ENCODE measurements at regions not wholly inside any gene's neighbourhood (a gene's known extent, or its start where the extent isn't known, plus 50 kb on each side); places are given as distances from the start of the nearest gene placed in this dataset.

DNA sequence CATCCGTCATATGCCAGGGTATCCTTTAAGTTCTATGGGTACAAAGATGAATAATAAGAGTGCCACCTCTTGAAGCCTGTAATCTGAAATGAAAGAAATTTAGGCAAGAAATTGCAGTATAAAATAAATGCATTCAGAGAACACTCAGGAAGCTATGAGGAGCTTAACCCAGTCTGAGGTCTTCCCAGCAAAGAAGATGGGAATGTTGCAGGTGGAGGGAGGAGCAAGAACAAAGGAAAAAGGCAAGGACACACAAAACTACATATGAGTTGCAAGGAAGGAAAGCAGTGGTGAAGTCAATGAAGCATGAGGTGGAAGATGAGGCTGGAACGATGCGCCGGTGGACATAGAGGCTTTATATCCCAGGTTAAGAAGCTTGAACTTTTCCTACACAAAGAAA is 67.0 kb upstream of the DST start:
- no peak for DNase-seq

DNA sequence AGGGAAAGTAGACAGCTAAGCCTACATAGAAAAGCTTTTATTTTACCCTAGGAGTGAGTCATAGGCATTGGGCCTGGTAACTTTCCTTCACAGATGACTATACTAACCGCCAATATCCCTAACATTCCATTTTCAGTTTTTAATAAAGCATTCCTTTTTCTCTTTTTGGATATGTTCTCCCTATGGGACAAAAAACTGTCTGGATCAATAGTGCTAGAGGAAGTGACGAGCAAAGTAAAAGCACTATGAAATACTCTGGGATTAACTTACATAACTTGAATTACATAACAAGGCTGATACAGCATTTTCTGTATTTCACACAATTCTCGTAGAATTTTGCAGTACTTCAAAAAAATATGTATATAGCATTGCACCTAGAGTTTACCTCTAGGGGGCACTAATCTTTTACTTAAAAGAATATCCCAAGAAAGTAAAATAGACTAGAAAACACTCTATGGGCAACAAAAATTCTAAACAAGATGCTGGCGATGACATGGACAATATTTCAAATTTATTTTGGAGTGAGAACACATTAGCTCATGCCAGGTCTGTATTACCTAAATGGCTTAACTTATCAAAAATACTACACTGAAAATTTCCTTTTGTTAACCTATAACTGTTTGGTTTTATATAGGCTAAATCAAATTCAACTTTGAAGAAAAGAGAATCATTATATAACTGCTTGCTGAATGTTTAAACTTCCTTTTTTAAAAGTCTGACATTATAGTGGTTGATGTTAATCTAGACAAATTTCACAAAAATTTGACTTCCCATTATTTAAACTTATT is 66.3 kb upstream of the DST start:
- DNase-seq: peak; percentile 77

DNA sequence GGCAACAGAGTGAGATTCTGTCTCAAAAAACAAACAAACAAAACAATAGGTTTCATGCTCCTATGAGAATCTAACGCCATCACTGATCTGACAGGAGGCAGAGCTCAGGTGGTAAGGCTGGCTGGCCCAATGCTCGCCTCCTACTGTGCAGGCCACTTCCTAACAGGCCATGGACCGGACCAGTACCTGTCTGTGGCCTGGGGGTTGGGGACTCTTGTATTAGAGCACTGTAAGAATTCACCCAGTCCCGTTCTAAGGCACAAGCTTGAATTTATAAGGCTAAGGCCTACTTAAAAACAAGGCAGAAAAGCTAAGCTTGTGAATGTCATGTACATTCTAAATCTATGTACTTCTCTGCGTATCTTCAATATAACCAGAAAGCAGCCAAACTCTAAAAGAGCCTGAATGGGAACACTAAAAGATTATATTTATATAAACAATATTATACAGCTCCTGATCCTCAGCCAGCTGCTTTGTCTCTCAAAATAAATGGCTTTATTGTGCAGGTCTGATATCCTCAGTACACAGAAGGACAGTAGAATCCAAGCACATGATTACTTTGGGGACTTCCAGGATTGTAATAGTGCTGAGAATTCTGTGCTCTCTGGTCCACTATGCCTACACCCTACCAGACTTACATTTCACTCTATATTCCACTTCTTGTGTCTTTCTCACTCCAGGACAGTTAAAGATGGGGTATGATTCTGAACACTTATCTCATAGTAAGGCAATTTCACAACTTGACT is 64.5 kb upstream of the DST start:
- no peak for DNase-seq

DNA sequence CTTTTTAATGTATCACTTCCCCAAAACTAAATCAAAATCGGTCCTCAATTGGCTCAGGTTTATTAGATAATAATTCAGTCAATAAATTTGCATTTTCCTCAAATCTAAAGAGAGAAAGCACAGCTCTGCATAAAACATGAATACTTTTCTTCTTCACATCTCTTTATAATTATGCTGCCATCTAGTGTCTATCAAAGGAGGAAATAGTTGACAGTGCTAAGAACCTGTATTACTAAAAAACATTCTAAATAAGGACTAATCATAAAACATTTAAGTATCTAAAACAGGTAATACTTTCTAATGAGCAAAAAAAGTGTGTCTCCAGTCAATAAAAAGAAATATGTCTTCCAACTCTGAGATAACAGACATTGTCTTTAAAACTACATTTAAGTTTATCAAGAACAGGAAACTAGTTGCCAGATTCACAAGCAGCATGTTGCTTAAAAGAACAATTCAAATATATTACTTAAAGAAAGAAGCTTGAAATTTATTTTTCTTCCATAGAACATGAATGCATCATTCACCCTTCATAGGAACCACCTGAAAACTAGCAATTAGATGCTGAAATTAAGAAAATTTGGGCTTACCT is 56.5 kb upstream of the DST start:
- DNase-seq: peak; percentile 7

DNA sequence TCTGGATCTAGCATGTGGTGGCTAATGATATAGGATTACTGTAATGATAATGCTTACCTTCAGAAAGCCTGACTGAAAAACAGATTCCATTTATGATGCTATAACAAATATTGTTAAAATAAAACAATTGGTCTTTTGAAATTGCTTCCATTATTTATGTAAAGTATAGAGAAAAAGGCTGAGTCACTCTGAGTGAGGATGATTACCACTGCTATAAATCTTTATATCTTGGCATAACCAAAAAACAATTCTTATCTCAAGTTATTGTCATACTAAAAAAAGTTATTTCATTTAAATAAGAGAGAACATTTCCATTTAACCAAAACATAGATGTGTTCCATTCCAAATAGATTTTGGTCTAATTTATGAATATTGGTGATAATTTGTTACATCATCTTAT is 53.0 kb upstream of the DST start:
- no peak for DNase-seq

DNA sequence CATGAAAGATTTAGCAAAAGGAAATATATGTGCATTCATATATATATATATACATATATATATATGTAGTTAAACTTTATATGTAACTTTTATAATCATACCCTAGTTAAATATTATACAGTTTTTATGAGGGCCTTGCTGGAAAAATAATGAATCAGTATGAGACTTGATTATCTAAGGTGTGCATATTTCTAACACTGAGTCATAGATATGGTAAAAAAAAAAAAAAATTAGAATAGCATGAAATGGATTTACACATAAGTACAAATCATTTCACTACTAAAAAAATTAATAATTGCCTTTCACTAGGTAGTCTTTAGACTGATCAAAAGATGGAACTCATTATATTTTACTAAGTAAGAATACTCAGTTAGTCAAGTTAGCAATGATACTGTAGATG is 51.3 kb upstream of the DST start:
- no peak for DNase-seq

DNA sequence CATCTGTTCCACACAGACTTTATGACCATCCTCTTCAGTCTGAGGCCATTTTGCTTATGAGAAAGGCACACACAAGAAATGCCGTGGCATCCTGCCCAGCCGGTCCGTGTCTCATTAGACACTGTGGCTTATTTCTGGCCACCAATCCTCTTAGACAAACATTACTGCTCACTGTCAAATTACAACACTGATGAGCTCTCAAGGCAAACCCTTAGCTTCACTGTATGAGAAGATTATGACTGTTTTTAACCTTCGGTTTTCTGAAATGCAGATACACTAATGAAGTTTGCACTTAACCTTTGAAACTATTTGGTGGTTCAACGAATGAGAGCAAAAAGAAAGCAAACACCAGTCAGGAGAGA is 50.5 kb upstream of the DST start:
- DNase-seq: peak; percentile 20

DNA sequence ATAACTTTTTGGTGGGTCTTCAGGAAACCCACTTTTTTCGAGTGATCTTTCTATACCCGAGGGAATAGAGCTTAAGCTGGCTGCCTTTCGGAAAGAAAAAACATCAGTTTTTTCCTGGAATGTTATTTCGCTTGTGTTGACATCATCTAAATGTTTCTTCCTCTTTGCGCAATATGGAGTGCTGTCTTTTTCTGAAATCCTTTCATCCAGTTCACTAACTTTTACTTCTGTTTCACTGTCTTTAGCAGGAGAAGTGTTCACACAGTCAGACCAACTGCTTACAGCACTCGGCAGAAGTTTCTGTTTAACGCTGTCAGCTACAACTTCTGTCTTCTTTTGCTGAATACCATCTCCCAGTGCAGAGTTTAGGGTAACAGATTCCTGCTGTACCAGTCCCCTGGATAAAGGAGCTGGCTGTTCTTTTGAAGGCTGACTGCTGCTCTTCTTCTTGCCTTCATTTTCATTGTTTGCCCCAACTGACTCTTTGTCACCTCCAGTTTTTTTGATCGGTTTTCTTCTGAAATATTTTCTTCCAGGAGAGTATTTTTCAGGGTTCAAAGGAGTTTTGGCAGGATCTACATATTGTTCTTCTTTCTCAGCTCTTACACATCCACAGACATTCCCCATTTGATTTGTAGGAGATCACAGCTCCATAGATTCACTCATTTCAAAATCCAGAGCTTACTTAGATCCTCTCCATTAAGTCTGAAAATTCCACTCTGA is 50.0 kb upstream of the DST start:
- peak; percentile 44 for DNase-seq
